DMS53 treated with DMSO at 0.1 percent for 48 hours (cell line): ENCODE measurements at regions not wholly inside any gene's neighbourhood (a gene's known extent, or its start where the extent isn't known, plus 50 kb on each side); places are given as distances from the start of the nearest gene placed in this dataset.
"Not testable (repeated sequence)": the region's sequence is repeated elsewhere in the genome, so short reads cannot be mapped to it uniquely, and the experiment has no call there.

Experiments
- DNase-seq: peaks from one replicate; lab custom pipeline; 2025; ENCODE audit not compliant: unreplicated experiment; lab: John Stamatoyannopoulos, UW

DNA sequence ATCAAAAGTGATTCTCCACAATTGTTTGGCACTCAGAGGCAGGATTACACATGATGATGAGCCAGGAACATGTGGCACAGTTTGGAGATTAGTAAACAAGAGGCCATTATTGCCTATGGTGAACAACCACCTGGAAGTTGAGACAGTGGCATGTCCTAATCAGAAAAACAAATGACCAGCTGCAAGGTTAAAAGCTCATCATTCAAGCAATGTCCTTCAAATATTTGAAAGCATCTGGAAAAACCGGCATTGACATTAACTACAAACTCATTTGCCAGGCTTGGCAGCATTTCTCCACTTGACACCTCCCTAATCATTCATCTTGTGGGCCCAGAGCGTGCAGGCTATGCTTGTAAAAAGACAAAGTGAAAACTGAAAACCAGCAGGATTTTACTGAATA lies 80.6 kb upstream of the MEGF10 start:
- DNase-seq: peak; percentile 25

DNA sequence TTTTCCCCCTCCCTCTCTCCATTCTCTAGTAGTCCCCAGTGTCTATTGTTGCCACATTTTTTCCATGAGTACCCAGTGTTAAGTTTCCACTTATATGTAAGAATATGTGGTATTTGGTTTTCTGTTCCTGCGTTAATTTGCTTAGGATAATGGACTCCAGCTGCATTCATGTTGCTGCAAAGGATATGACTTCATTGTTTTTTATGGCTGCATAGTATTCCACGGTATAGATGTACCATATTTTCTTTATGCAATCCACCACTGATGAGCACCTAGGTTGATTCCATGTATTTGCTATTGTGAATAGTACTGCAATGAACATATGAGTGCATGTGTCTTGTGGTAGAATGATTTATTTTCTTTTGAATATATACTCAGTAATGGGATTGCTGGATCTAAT lies 77.4 kb upstream of the MEGF10 start:
- DNase-seq: no peak

DNA sequence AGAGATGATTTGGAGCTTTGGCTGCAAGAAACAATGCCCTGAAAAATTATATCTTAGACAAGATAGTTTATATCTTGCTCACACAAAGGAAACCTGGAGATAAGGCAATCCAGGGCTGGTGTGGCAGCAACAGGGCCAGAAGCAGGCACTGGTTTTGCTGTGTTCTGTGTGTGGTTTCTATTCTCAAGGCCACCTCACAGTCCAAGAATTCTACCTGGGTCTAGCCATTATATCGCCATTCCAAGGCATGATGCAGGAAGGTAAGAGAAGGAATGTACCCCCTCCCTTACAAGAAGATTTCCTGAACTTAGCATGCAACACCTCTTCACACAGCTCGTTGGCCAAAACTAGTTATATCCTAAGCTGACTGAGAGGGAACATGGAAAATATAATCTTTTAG lies 74.5 kb upstream of the MEGF10 start:
- no peak for DNase-seq

- no peak for DNase-seq
These were observed 73.5 kb upstream of the MEGF10 start for GRCh38 chr5:127216898-127217675.

DNA sequence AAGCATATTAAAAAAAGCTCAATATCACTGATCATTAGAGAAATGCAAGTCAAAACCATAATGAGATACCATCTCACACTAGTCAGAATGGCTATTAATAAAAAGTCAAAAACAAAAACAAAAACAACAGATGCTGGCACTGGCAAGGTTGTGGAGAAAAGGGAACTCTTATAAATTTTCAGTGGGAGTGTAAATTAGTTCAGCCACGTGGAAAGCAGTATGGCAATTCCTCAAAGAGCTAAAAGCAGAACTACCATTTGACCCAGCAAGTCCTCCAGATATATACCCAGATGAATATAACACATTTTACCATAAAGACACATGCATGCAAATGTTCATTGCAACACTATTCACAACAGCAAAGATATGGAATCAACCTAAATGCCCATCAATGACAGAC lies 68.7 kb upstream of the MEGF10 start:
- not testable (repeated sequence) for DNase-seq

DNA sequence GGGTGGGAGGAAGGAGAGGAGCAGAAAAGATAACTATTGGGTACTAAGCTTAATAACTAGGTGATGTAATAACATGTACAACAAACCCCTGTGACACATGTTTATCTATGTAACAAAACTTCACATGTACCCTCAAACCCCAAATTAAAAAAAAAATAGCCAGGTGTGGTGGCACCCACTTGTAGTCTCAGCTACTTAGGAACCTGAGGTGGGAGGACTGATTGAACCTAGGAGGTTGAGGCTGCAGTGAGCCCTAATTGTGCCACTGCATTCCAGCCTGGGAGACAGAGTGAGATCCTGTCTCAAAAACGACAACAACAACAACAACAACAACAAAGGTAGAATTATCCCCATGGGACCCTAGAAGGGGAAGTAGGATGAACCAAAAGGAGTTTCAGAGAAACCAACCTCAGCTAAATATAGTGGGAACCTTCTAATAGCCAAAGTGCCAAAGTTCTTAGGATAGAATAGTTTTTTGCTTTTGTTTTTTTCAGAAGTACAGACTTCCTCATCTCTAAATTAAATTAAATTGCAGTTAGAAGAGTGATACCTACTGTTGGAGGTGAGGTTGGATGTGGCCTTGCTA lies 67.9 kb upstream of the MEGF10 start:
- DNase-seq: not testable (repeated sequence)

GRCh38 chr5:127223256-127223974 lies 67.2 kb upstream of the MEGF10 start:
- no peak for DNase-seq

- no peak for DNase-seq
These were observed 62.7 kb upstream of the MEGF10 start for GRCh38 chr5:127227881-127228280.

DNA sequence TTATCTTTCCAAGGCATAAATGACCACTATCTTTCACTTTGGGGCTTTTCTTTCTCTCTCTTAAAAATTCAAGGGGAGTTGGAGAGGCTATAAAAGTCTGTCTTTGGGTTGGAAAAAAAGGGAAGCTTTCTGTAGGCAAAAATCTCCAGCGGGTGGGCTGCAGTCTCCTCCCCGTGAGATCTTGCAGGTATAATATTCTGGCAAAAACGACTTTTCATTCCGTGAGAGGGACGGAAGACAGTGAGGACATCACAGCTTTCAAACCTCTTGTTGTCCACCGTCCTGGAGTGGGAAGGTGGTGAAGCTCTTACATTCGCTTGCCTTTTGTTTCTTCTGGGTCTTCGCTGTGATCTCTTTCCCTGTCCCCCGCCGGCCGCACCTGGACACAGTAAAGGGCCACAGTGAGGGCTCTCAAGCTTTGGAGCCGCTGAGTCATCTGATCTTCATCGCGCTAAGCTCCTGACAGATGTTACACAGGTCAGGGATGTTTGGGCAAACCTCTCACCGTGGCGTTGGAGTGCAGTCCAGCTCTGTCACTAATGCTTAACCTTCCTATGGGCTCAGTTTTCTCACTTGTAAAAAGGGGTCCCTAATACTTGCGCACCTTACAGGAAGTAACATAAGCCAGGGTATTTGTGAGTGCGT lies 61.9 kb upstream of the MEGF10 start:
- DNase-seq: peak; percentile 88

GRCh38 chr5:127229185-127229889 lies 61.3 kb upstream of the MEGF10 start:
- DNase-seq: peak; percentile 88

- no peak for DNase-seq
These were observed 59.5 kb upstream of the MEGF10 start for GRCh38 chr5:127231118-127231517.

GRCh38 chr5:127233590-127233989 lies 57.0 kb upstream of the MEGF10 start:
- DNase-seq: no peak

- DNase-seq: no peak
These were observed 55.5 kb upstream of the MEGF10 start for GRCh38 chr5:127235136-127235535.

DNA sequence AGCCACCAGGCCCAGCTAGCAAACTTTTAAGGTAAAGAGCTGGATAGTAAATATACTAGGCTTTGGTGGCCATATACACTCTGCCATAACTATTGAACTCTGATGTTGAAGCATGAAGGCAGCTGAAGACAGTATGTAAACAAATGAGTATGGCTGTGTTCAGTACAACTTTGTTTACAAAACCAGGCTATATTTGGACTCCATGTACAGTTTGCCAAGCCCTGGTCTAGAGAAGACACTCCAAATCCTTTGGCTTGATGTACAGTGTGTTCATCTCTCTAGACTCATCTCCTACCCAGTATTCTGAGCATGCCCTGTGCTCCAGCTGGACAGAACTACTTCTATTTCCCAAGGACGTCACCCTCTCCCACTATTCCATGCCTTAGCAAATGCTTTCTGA lies 54.3 kb upstream of the MEGF10 start:
- DNase-seq: peak; percentile 29
